ENCODE measurements at regions not wholly inside any gene's neighbourhood (a gene's known extent, or its start where the extent isn't known, plus 50 kb on each side); places are given as distances from the start of the nearest gene placed in this dataset.

DNA sequence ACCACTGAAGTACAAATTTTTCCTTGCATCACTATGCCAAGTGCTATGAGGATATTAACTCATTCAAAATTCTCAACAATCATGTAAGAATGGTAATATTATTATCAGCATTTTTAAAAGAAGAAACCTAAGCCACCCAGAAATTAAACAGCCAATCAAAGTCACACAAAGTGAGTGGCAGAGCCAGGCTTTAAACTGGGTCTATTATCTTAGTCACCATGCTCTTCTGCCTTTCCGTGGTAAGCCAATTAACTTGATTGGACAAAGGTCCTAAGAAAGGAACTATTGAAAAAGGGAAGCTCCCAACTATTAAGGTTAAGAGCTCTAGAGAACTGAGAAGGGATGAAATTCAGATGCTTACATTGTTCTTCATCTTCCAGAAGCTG is 111.5 kb downstream of the ASB9 start:
- no peak for FAIRE-seq
- TF ChIP-seq POLR2AphosphoS5 (IDR thresholded peaks at IDR 0.05; ENCODE audit: low read depth, low read length) (no peak), POU2F2 (IDR thresholded peaks at IDR 0.05; ENCODE audit: low read depth, low read length) (no peak), SPI1 (IDR thresholded peaks at IDR 0.05; ENCODE audit: low read depth, low read length) (no peak), PAX5 (IDR thresholded peaks at IDR 0.05; ENCODE audit: insufficient read depth, low read length, severe bottlenecking) (no peak), TAF1 (IDR thresholded peaks at IDR 0.05; ENCODE audit: low read depth, low read length) (no peak), POLR2A (IDR thresholded peaks at IDR 0.05; ENCODE audit: low read depth, low read length) (no peak)
- DNase-seq (ENCODE audit: insufficient read length, low spot score): no peak

DNA sequence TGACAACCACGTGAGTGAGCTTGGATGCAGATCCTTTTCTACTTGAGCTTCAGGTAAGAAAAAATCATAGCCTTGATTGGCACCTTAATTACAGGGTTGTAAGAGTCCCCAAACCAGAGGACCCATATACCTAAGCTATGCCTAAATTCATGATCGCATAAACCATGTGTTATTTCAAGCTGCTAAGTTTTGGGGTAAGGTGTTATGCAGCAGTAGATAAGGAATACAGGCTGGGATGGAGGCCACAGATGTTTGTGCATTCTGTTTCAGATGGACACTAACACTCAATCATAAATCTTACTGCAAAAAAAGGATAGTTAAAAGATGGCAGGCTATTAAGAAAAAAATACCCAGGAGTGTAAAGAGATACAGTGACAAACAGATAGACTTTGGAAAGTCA is 112.3 kb downstream of the ASB9 start:
- TF ChIP-seq POLR2A (IDR thresholded peaks at IDR 0.05; ENCODE audit: low read depth, low read length): no peak
- no peak for TF ChIP-seq PAX5 (IDR thresholded peaks at IDR 0.05; ENCODE audit: insufficient read depth, low read length, severe bottlenecking)
- TF ChIP-seq SPI1 (IDR thresholded peaks at IDR 0.05; ENCODE audit: low read depth, low read length): no peak
- no peak for TF ChIP-seq TAF1 (IDR thresholded peaks at IDR 0.05; ENCODE audit: low read depth, low read length)
- no peak for TF ChIP-seq POU2F2 (IDR thresholded peaks at IDR 0.05; ENCODE audit: low read depth, low read length)
- TF ChIP-seq POLR2AphosphoS5 (IDR thresholded peaks at IDR 0.05; ENCODE audit: low read depth, low read length): no peak
- FAIRE-seq: peak; percentile 71
- no peak for DNase-seq (ENCODE audit: insufficient read length, low spot score)

DNA sequence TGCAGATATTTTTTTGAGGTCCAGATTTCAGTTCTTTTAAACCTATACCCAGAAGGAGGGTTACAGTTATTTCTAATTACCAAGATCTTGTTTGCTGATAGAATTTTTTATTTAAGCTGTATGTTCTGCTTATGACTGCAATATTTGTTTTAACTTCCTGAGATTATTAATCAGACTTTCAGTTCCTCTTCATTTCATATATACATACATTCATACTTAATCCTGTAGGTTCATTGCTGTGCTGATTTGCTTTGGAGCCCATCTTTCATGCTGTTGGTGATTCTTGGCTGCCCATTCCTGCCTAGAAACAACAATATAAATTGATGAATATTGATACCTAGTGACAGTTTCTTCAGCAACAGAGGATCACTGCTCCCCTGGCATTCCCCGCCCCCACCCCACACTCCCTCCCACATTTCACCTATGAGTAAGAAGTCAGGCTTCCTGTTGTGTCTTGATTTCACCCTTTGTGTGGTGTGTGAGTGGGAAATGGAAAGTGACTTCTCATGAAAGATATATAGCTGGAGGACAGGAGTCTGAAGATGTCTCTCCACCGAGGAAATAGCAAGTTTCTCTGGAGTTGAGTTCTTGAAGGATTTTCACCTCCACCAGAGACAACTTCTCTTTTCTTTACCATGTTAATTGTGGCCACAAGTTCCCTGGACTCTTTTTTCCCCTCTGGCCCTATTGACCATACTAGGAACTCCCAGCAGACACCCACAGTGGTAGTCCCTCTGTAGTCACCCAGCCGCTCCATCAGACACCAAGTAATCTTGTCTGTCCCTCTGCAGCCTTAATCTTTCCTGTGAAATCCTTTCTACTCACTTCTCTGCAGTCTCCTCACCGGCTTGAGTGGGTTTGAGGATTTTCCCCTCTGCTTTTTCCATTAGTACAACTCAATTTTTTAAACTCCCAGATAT is 118.4 kb downstream of the ASB9 start:
- TF ChIP-seq POLR2AphosphoS5 (IDR thresholded peaks at IDR 0.05; ENCODE audit: low read depth, low read length) (no peak), SPI1 (IDR thresholded peaks at IDR 0.05; ENCODE audit: low read depth, low read length) (peak; percentile 83)
- FAIRE-seq: peak; percentile 94
- DNase-seq (ENCODE audit: insufficient read length, low spot score): no peak

DNA sequence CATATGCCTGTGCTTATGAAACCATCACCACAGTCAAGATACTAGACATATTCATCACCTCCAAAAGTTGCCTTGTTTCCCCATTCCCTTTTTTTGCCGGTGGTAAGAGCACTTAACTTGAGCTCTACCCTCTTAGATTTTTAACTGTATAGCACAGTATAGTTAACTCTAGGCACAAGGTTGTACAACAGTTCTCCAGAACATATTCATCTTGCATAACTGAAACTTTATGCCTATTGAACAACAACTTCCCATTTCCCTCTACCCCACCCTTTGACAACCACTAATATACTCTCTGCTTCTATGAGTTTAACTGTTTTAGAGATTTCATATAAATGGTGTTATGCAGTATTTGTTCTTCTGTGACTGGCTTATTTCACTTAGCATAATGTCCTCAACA is 119.3 kb downstream of the ASB9 start:
- DNase-seq (ENCODE audit: insufficient read length, low spot score): no peak
- FAIRE-seq: peak; percentile 76
- no peak for TF ChIP-seq PAX5 (IDR thresholded peaks at IDR 0.05; ENCODE audit: insufficient read depth, low read length, severe bottlenecking)
- no peak for TF ChIP-seq SPI1 (IDR thresholded peaks at IDR 0.05; ENCODE audit: low read depth, low read length)
- TF ChIP-seq POLR2AphosphoS5 (IDR thresholded peaks at IDR 0.05; ENCODE audit: low read depth, low read length): no peak
- no peak for TF ChIP-seq POLR2A (IDR thresholded peaks at IDR 0.05; ENCODE audit: low read depth, low read length)
- TF ChIP-seq TAF1 (IDR thresholded peaks at IDR 0.05; ENCODE audit: low read depth, low read length): no peak
- no peak for TF ChIP-seq POU2F2 (IDR thresholded peaks at IDR 0.05; ENCODE audit: low read depth, low read length)

DNA sequence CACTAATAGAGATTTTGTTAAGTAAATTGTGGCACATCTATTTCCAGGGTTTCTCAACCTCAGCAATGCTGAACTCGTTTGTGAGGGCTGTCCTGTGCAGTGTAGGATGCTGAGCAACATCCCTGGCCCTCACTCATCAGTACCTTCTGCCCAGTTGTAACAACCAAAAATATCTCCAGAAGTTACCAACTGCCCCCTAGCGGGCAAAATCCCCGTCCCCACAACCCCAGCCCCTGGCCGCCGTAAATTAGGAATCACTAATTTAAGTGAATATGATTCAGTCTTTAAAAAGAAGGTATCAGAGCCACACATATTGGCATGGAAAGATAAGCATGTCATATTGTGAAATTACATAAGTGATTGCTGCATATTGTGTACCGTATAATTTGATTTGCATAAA is 123.4 kb downstream of the ASB9 start:
- no peak for FAIRE-seq
- TF ChIP-seq POLR2A (IDR thresholded peaks at IDR 0.05; ENCODE audit: low read depth, low read length) (no peak), POU2F2 (IDR thresholded peaks at IDR 0.05; ENCODE audit: low read depth, low read length) (no peak), SPI1 (IDR thresholded peaks at IDR 0.05; ENCODE audit: low read depth, low read length) (no peak), POLR2AphosphoS5 (IDR thresholded peaks at IDR 0.05; ENCODE audit: low read depth, low read length) (no peak), TAF1 (IDR thresholded peaks at IDR 0.05; ENCODE audit: low read depth, low read length) (no peak), PAX5 (IDR thresholded peaks at IDR 0.05; ENCODE audit: insufficient read depth, low read length, severe bottlenecking) (no peak)

DNA sequence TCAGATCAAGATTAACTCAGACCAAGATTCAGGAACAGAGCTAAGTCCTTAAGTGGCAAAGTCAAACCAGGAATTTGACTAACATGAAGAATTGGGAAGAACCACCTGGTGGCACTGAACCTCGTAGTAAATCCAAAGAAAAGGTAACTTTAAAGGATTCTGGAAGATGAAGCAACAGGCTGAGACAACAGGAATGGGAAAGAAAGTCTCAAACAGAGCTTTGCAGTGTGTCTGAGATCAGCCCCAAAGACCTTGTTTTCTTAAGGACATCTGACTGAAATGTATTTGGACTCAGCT is 126.1 kb downstream of the ASB9 start:
- DNase-seq (ENCODE audit: insufficient read length, low spot score) (no peak), FAIRE-seq (no peak)
- TF ChIP-seq POU2F2 (IDR thresholded peaks at IDR 0.05; ENCODE audit: low read depth, low read length) (no peak), SPI1 (IDR thresholded peaks at IDR 0.05; ENCODE audit: low read depth, low read length) (no peak), PAX5 (IDR thresholded peaks at IDR 0.05; ENCODE audit: insufficient read depth, low read length, severe bottlenecking) (no peak), POLR2AphosphoS5 (IDR thresholded peaks at IDR 0.05; ENCODE audit: low read depth, low read length) (no peak), TAF1 (IDR thresholded peaks at IDR 0.05; ENCODE audit: low read depth, low read length) (no peak), POLR2A (IDR thresholded peaks at IDR 0.05; ENCODE audit: low read depth, low read length) (no peak)

More for the DNA sequence above, 123.4 kb downstream of the ASB9 start:
- DNase-seq (ENCODE audit: insufficient read length, low spot score): no peak

DNA sequence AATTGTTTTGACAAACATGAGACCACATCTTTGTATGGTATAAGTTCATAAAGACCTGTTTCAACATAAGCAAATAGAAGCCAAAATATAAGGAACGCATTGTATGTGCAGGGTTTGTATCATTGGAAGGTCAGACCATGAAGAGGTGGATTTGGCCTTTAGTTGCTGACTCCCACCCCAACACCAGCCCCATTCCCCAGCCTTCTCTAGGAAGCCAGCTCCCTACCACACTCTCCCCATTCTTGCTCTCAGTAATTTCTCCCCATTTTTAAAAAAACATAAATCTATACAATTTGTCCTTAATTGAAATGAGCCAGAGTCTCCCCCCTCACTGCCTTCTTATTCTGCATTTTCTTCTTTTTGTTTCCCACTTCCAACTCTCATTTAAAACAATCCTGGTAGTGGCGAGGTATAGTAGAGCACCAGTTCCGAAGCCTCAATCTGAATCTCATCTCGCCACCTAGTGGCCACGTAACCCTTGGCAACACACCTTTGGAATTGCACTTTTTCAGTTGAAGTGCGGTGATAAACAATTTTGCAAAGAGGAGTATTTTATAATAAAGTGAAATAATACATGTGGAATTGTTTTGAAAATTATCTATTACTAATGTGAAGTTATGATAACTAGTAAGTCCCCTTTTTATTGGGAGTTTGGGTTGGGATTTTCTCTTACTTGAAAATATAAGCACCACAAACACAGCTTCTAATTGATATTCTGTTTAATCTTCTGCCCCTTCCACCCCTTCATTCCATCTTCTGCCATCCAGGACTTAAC is 126.6 kb downstream of the ASB9 start:
- DNase-seq (ENCODE audit: insufficient read length, low spot score) (no peak), FAIRE-seq (peak; percentile 90)

DNA sequence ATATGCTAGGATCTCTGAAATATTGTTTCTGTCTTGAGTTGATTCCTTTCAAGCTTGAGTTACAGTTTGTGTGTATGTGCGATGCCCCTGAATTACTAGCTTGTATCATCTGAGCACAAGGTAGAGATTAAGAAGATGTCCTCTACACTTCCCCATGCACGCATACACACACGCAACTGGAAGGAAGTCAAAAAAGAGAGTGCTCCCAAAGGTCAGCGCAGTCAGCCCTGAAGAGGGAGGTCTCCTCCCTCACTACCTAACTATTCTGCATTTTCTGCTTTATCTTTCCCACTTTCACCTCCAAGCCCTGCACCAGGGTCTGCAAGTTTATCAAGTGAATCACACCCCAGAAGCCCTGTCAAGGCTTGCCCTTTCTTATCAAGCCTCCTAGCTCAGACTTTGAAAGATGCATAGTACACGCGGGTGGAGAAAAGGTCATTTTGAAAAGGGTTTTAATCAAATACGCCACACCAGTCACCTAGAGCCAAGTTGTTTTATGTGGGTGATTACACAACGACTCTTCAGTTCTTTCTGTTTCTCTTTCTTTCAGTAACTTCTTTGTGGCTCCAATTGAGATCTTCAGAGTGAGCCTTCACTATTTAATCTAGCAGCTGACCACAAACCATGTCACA is 127.7 kb downstream of the ASB9 start:
- TF ChIP-seq POU2F2 (IDR thresholded peaks at IDR 0.05; ENCODE audit: low read depth, low read length) (no peak), PAX5 (IDR thresholded peaks at IDR 0.05; ENCODE audit: insufficient read depth, low read length, severe bottlenecking) (no peak), TAF1 (IDR thresholded peaks at IDR 0.05; ENCODE audit: low read depth, low read length) (no peak), POLR2A (IDR thresholded peaks at IDR 0.05; ENCODE audit: low read depth, low read length) (no peak), POLR2AphosphoS5 (IDR thresholded peaks at IDR 0.05; ENCODE audit: low read depth, low read length) (no peak), SPI1 (IDR thresholded peaks at IDR 0.05; ENCODE audit: low read depth, low read length) (no peak)
- FAIRE-seq (no peak), DNase-seq (ENCODE audit: insufficient read length, low spot score) (no peak)

More for the DNA sequence above, 126.6 kb downstream of the ASB9 start:
- TF ChIP-seq POU2F2 (IDR thresholded peaks at IDR 0.05; ENCODE audit: low read depth, low read length): no peak
- TF ChIP-seq POLR2AphosphoS5 (IDR thresholded peaks at IDR 0.05; ENCODE audit: low read depth, low read length): no peak
- TF ChIP-seq SPI1 (IDR thresholded peaks at IDR 0.05; ENCODE audit: low read depth, low read length): no peak
- no peak for TF ChIP-seq PAX5 (IDR thresholded peaks at IDR 0.05; ENCODE audit: insufficient read depth, low read length, severe bottlenecking)
- no peak for TF ChIP-seq POLR2A (IDR thresholded peaks at IDR 0.05; ENCODE audit: low read depth, low read length)
- TF ChIP-seq TAF1 (IDR thresholded peaks at IDR 0.05; ENCODE audit: low read depth, low read length): no peak

DNA sequence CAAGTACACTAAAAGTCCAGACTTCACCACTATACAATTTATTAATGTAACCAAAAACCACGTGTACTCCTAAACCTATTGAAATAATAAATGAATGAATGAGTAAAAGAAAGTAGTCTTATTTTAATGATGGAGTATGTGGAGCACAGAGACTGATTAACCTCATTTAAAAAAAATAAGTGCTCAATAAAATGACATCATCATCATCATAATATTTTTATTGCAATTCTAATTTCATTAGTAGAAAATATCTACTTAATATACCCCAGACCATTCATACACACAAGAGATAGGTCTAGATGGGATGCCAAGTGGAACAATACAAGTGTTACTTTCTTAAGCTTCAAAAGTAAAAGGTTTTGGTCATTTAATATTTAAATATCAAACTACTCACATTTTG is 133.1 kb downstream of the ASB9 start:
- no peak for FAIRE-seq
- no peak for TF ChIP-seq SPI1 (IDR thresholded peaks at IDR 0.05; ENCODE audit: low read depth, low read length)
- no peak for TF ChIP-seq POLR2AphosphoS5 (IDR thresholded peaks at IDR 0.05; ENCODE audit: low read depth, low read length)
- TF ChIP-seq POLR2A (IDR thresholded peaks at IDR 0.05; ENCODE audit: low read depth, low read length): no peak
- TF ChIP-seq POU2F2 (IDR thresholded peaks at IDR 0.05; ENCODE audit: low read depth, low read length): no peak
- no peak for TF ChIP-seq PAX5 (IDR thresholded peaks at IDR 0.05; ENCODE audit: insufficient read depth, low read length, severe bottlenecking)
- TF ChIP-seq TAF1 (IDR thresholded peaks at IDR 0.05; ENCODE audit: low read depth, low read length): no peak
- DNase-seq (ENCODE audit: insufficient read length, low spot score): no peak

All from GM12891 (cell line).